Epithelial cell of prostate (primary cell): ENCODE measurements at regions not wholly inside any gene's neighbourhood (a gene's known extent, or its start where the extent isn't known, plus 50 kb on each side); places are given as distances from the start of the nearest gene placed in this dataset.

Source experiments
- DNase-seq: peaks from one replicate; pipeline ENCODE4 v3.0.0-alpha.2; 2011; ENCODE audit warnings: low read depth, low spot score
- H3K27ac ChIP-seq: fragments of 450-650 bp; 2 replicates; pipeline ENCODE4 v1.5.1; 2017; ENCODE audit warnings: mild to moderate bottlenecking

GRCh38 chr1:29901624-29902325 lies 665.5 kb downstream of the PTPRU start:
- DNase-seq: no peak
- H3K27ac ChIP-seq: no peak overlapping the region

- DNase-seq: no peak
- no peak overlapping the region for H3K27ac ChIP-seq
These were observed 664.4 kb downstream of the PTPRU start for GRCh38 chr1:29900712-29901111.

- no peak overlapping the region for H3K27ac ChIP-seq
- no peak for DNase-seq
These were observed 663.9 kb downstream of the PTPRU start for GRCh38 chr1:29900104-29900679.

- no peak for DNase-seq
- H3K27ac ChIP-seq: no peak overlapping the region
These were observed 660.7 kb downstream of the PTPRU start for GRCh38 chr1:29896791-29897714.

DNA sequence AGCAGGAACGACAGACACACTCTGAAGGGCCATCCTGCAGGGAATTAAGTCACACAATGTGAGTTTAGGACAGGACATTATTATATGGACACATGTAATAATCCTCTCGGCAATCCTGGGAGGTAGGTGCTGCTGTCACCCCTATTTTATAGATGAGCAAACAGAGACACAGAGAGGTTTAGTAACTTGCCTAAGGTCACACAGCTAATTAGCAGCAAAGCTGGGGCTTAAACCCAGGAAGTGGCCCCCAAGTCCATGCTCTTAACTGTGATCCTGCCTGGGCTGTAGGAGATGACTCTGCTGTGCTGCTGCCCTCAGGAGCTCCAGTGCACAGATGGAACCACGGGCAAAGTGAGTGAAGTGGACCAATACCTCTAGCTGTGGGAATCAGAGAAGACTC lies 660.0 kb downstream of the PTPRU start:
- H3K27ac ChIP-seq: no peak overlapping the region
- no peak for DNase-seq

DNA sequence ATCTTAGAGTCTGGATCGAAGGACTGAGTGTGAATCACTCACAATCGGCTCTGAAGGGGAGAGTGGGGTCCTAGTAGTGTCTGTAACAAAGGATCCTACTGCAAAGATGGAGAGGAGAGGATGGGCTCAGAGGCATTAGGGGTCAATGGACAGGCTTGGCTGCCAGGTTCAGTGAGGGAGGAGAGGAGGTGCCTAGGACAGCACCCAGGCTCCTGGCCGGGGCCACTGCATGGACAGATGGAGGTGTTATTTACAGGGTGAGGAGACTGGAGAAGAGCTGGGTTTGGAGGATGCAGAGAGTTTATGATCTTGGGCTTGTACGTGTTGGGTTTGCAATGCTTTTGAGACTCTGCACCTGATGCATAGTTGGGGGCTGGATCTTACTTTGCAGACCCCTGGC lies 658.9 kb downstream of the PTPRU start:
- DNase-seq: no peak
- H3K27ac ChIP-seq: no peak overlapping the region

GRCh38 chr1:29894311-29894710 lies 658.0 kb downstream of the PTPRU start:
- H3K27ac ChIP-seq: no peak overlapping the region
- DNase-seq: no peak

- DNase-seq: no peak
- no peak overlapping the region for H3K27ac ChIP-seq
These were observed 657.5 kb downstream of the PTPRU start for GRCh38 chr1:29893806-29894205.

GRCh38 chr1:29893046-29893723 lies 656.9 kb downstream of the PTPRU start:
- no peak for DNase-seq
- no peak overlapping the region for H3K27ac ChIP-seq

GRCh38 chr1:29892247-29892646 lies 655.9 kb downstream of the PTPRU start:
- no peak for DNase-seq

DNA sequence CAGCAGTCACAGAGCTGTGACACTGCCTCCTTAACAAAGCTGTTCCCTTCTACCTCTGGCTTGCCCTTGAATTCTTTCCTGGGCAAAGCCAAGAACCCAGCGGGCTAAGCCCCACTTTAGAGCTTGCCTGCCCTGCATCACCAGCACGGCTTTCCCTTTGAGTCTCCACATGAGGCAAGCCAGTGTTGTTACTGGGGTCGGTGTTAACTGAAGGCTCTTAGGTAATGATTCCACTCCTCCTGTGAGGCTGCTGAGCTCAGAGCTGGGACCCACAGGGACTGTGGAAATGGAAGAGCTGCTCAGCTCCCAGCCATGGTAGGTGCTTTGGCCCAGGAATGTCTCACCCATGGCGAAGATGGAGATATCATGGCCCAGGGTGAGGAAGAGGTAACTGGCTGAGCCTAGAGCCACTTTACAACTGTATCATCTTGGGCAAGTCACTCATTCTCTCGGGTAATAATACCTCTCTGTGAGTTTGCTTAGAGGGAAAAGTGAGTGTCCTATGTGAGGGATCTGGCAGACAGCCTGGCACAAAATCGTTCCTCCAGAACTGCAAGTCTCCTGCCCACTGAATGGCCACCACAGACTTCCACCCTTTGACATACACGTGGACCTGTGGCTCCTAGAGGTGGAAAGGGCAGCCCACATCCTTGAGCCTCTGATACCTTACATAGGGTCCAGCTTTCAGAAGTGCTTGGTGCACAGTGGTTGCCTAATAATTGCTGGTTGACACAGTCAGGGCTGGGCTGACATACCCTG lies 654.1 kb downstream of the PTPRU start:
- DNase-seq: no peak
- no peak overlapping the region for H3K27ac ChIP-seq

More at GRCh38 chr1:29892247-29892646, 655.9 kb downstream of the PTPRU start:
- no peak overlapping the region for H3K27ac ChIP-seq

- DNase-seq: no peak
- no peak overlapping the region for H3K27ac ChIP-seq
These were observed 653.5 kb downstream of the PTPRU start for GRCh38 chr1:29889776-29890175.

DNA sequence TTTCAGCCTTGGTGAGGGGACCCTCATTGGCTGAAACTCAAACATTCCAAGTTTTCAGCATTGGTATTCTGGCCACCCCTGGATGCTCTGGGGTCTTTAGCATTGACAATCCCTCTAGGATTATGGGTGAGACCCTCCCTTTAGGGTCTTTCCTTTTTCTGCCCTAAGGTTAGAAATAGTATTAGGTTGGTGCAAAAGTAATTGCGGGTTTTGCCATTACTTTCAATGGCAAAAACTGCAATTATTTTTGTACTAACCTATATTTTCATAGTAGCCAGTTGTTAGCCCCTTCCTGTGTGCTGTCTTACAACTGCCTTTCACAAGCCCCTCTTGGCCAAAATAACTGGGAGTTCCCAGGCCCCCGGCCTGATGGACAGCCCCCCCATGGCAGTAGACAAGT lies 648.4 kb downstream of the PTPRU start:
- no peak overlapping the region for H3K27ac ChIP-seq
- no peak for DNase-seq

DNA sequence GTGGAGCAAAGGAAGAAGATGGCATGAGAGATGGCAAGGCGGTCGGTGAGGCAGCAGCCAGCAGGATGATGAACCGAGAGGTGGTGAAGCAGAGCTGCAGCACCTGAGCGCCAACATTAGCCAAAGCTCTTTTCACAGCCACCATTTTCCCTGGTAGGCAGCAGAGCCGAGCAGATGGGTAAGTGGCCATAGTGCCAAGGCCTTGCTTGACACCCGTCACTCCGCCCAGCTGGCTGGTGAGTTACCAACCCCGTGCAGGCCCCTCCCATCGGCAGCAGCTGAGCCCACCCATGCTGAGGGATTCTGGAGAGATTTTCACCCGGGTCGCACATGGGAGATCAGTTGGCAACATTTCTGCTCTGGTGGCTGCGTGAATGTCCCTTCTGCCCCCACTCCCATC lies 647.7 kb downstream of the PTPRU start:
- H3K27ac ChIP-seq: no peak overlapping the region
- no peak for DNase-seq

- no peak overlapping the region for H3K27ac ChIP-seq
- DNase-seq: no peak
These were observed 647.1 kb downstream of the PTPRU start for GRCh38 chr1:29883411-29883832.

- no peak for DNase-seq
- no peak overlapping the region for H3K27ac ChIP-seq
These were observed 644.2 kb downstream of the PTPRU start for GRCh38 chr1:29880556-29880955.

DNA sequence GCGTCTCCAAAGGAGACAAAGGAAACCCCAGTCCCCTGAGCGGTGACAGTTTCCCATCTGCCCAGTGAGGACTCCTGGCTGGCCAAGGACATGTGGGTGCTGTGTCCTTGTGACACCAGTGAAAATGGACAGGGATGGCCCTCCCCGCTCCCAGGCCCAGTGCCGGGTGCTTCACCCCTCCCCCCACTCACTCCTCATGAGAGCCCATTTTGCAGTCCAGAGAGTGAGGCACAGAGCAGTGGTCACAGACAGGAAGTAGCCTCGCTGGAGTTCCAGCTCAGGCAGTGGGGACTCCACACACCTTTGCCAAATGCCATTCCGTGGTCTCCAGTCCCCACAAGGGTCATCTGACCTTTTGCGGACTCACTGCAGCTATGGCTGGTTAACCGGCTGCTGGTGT lies 642.9 kb downstream of the PTPRU start:
- DNase-seq: no peak
- no peak overlapping the region for H3K27ac ChIP-seq

GRCh38 chr1:29878501-29878900 lies 642.2 kb downstream of the PTPRU start:
- DNase-seq: no peak
- no peak overlapping the region for H3K27ac ChIP-seq

DNA sequence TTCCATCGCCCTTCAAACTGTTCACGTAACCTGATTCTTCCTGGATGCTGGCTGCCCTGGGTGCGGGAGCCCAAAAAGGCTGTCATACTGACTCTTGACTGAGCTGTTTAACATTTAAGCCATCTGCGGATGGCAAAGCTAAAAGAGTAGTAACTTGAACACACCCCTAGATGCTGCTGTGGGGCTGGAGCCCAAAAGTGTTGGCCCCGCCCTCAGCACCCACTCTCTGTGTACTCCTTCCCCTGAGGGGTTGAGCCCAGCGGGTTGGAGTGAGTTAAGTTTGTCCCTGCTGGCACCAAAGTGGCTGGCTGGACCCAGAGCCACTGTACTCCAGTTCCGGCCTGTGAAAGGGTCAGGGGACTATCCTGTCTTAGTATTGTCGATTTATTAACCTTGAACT lies 640.6 kb downstream of the PTPRU start:
- no peak overlapping the region for H3K27ac ChIP-seq
- DNase-seq: no peak

DNA sequence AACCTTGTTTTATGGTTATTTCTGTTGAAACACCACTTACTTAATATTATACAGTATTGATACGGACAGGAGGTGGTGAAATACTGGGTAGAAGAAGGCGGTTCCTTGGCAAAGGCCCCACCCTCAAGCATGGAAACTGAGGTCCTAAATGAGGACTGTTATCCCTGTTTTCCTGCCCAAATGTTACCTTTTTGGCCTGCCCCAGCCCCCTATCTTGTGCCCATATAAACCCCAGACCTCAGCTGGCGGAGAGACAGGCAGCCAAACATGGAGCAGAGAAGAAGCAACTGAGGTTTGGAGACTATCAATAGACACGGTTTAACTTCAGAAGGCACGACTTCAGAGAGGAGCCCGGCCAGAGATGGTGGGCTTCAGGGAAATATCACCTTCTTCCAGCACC lies 640.1 kb downstream of the PTPRU start:
- H3K27ac ChIP-seq: no peak overlapping the region
- no peak for DNase-seq
